ENCODE measurements at regions not wholly inside any gene's neighbourhood (a gene's known extent, or its start where the extent isn't known, plus 50 kb on each side); places are given as distances from the start of the nearest gene placed in this dataset.

DNA sequence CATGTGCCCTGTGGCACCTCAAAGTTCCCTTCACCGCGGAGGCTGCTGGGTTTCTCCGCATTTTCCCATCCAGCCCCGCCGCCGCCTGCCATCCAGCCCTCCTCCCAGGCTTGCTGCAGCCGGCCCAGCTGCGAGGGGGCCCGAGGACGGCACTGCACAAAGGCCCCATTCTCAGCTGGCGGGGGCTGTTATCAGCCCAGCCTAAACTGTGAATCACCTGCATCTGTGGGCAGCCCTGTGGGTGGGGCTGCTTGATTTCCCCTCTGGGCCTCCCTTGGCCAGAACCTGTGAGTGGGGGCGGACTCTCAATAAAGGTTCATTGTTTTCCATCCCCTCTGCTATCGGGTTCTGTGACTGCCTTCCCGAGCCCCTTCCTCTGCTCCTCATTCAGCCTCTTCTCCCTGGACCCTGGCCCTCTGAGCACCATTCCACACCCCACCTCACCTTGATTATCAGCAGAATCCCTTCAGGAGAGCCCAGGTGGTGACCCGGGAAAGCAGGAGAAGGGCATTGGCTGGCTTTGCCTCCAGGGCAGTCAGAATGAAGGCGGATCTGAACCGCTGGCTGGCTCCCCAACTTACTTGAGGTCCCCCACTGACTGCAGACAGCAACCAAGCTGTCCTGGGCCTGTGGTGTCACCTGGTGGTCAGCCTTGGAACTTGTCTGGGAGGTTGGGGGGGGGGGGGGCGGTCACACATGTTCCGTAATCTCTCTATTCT is 204.5 kb downstream of the ZFP36L2 start:
- Histone ChIP-seq H3K27me3 (no peaks in the 10 kb centered on the region), H3K4me3 (no peak overlapping the region), H3K9me3 (peaks cover 0 to 13% of the 10 kb centered on the region in 2 donors), H3K36me3 (no peaks in the 10 kb centered on the region), H3K4me1 (peaks cover 0 to 44% of the 10 kb centered on the region in 2 donors), H3K27ac (no peak overlapping the region)
- DNase-seq (ENCODE audit: low spot score) = no peak
- TF ChIP-seq, protein P1, sequence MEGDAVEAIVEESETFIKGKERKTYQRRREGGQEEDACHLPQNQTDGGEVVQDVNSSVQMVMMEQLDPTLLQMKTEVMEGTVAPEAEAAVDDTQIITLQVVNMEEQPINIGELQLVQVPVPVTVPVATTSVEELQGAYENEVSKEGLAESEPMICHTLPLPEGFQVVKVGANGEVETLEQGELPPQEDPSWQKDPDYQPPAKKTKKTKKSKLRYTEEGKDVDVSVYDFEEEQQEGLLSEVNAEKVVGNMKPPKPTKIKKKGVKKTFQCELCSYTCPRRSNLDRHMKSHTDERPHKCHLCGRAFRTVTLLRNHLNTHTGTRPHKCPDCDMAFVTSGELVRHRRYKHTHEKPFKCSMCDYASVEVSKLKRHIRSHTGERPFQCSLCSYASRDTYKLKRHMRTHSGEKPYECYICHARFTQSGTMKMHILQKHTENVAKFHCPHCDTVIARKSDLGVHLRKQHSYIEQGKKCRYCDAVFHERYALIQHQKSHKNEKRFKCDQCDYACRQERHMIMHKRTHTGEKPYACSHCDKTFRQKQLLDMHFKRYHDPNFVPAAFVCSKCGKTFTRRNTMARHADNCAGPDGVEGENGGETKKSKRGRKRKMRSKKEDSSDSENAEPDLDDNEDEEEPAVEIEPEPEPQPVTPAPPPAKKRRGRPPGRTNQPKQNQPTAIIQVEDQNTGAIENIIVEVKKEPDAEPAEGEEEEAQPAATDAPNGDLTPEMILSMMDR (IDR thresholded peaks at IDR 0.05) = peak in 1 of 2 donors; percentile 24

DNA sequence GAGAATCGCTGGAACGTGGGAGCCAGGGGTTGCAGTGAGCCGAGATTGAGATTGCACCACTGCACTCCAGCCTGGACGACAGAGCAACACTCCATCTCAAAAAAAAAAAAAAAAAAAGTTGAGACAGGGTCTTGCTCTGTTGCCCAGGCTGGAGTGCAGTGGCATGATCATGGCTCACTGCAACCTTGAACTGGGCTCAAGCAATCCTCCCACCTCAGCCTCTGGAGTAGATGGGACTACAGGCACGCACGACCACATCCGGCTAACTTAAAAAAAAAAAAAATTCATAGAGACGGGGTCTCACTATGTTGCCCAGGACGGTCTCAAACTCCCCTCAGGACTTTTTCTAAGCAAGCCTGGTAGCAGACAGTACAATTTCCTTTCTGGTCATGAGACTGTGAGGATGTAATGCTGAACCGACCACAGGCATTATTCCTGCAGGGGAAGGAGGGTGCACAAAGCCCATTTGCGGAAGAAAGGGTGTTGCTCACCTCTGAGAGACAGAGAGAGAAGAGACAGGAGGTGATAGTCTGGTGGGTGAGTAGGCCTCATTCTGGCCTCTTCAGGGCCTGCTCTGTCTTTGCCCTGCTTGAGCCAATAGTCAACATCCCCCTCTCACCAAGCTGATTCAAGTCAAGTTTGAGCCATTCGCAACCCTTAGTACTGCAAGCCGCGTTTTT is 205.3 kb downstream of the ZFP36L2 start:
- DNase-seq (ENCODE audit: low spot score) = no peak
- TF ChIP-seq, protein P1 (IDR thresholded peaks at IDR 0.05) = no peak
- Histone ChIP-seq H3K36me3 (no peaks in the 10 kb centered on the region), H3K4me1 (peaks cover 0 to 36% of the 10 kb centered on the region in 2 donors), H3K9me3 (peaks cover 0 to 13% of the 10 kb centered on the region in 2 donors), H3K27ac (no peak overlapping the region), H3K4me3 (no peak overlapping the region), H3K27me3 (no peaks in the 10 kb centered on the region)

DNA sequence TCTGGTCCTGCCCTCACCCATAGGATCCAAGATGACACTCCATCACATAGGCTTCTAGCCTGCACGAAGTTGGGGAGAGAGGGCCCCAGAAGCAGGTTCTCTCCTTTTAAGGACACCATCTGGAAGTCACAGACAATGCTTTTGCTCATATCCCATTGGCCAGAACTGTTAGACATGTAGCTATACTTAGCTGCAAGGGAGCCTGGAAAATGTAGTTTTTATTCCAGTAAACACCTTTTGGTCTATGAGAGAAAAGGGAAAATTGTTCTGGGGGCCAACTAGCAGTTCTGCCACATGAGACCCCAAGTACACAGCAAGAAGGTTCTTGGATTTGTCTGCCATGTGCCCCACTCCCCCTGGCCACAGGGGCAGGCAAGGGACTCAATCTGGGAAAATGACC is 206.1 kb downstream of the ZFP36L2 start:
- TF ChIP-seq, protein P1 (IDR thresholded peaks at IDR 0.05) = no peak
- H3K27ac ChIP-seq = no peak overlapping the region
- peaks cover 0 to 33% of the 10 kb centered on the region in 2 donors for H3K4me1 ChIP-seq
- no peaks in the 10 kb centered on the region for H3K27me3 ChIP-seq
- H3K36me3 ChIP-seq = no peaks in the 10 kb centered on the region
- H3K4me3 ChIP-seq = no peak overlapping the region
- no peak for DNase-seq (ENCODE audit: low spot score)
- peaks cover 0 to 13% of the 10 kb centered on the region in 2 donors for H3K9me3 ChIP-seq

DNA sequence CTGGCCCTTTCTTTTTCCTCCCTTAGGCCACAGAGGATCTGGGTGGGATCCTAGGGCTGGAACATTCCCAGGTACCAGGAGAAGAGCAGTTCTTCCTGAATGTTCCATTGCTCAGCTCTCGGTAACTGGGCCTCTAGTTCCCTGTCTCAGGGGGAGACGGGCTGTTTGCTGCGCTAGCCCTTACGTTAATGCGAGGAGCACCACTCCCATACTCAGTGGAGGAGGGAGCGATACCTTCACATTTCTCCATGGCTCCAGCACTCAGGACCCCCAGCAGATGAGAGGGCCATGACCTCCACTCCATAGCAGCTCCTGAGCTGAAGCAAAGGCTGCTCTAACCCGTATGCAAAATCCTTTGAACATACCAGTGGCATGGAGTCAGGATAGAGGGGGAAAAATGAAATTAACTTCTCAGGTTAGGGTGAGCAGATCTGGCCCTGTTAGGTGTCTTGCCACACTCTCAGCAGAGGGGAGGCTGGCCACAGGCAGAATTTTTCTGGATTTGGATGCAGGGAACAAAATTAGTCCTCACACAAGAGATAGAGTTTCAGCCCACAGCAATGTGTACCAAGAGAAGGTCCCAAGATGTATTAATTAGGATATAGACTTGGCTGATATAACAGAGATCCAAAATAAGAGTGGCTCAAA is 206.7 kb downstream of the ZFP36L2 start:
- peak overlapping the region; percentile 66 to 67 for H3K27ac ChIP-seq
- no peak for DNase-seq (ENCODE audit: low spot score)

DNA sequence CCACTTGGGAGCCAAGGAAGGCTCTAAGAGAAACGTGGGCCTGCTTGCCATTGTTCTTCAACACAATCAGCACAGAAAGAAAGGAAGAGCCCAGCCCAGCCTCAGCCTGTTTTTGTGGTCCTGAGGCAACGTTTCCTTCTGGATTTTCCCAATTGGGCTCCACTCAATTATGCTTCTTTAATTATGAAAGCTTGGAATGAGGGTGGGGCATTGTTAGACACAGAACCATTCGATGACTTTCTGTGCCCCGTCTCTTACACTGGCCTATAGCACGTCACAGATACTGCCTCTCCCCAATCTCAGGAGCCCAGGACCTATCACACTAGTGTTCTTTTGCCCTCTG is 207.4 kb downstream of the ZFP36L2 start:
- Histone ChIP-seq H3K4me3 (no peak overlapping the region), H3K27ac (peak overlapping the region; percentile 66 to 67), H3K9me3 (peaks cover 0 to 13% of the 10 kb centered on the region in 2 donors), H3K27me3 (no peaks in the 10 kb centered on the region), H3K36me3 (no peaks in the 10 kb centered on the region), H3K4me1 (peaks cover 0 to 22% of the 10 kb centered on the region in 2 donors)
- TF ChIP-seq, protein P1 (IDR thresholded peaks at IDR 0.05) = no peak
- DNase-seq (ENCODE audit: low spot score) = no peak

More for the DNA sequence above, 206.7 kb downstream of the ZFP36L2 start:
- Histone ChIP-seq H3K4me1 (peaks cover 0 to 28% of the 10 kb centered on the region in 2 donors), H3K36me3 (no peaks in the 10 kb centered on the region), H3K4me3 (no peak overlapping the region), H3K27me3 (no peaks in the 10 kb centered on the region), H3K9me3 (peaks cover 0 to 13% of the 10 kb centered on the region in 2 donors)
- TF ChIP-seq, protein P1 (IDR thresholded peaks at IDR 0.05) = no peak
